H9 (cell line): ENCODE measurements at regions not wholly inside any gene's neighbourhood (a gene's known extent, or its start where the extent isn't known, plus 50 kb on each side); places are given as distances from the start of the nearest gene placed in this dataset.

Experiments used
- DNase-seq: peaks from one replicate; pipeline ENCODE4 v3.0.0-alpha.2; 2017
- H2AFZ ChIP-seq: one replicate; pipeline ENCODE4 v1.6.1; 2013; ENCODE audit warnings: mild to moderate bottlenecking, low read length, control low read depth, moderate library complexity
- H2AK5ac ChIP-seq: 2 replicates; pipeline ENCODE4 v1.6.1; 2013; ENCODE audit warnings: low read length, control low read depth, mixed read lengths; ENCODE audit not compliant: insufficient read length
- H2BK120ac ChIP-seq: one replicate; pipeline ENCODE4 v1.6.1; 2013; ENCODE audit warnings: low read depth, mild to moderate bottlenecking, low read length, control low read depth, inconsistent platforms; ENCODE audit not compliant: poor library complexity, severe bottlenecking
- H2BK12ac ChIP-seq: 2 replicates; pipeline ENCODE4 v1.6.1; 2013; ENCODE audit warnings: low read length, control low read depth, mixed read lengths, low read depth; ENCODE audit not compliant: insufficient read length
- H2BK15ac ChIP-seq: 2 replicates; pipeline ENCODE4 v1.6.1; 2013; ENCODE audit warnings: low read depth, low read length, control low read depth
- H2BK20ac ChIP-seq: one replicate; pipeline ENCODE4 v1.6.1; 2013; ENCODE audit warnings: low read depth, mild to moderate bottlenecking, low read length, control low read depth, inconsistent platforms; ENCODE audit not compliant: poor library complexity, severe bottlenecking
- H2BK5ac ChIP-seq: 2 replicates; pipeline ENCODE4 v1.6.1; 2013; ENCODE audit warnings: low read length, control low read depth, mixed read lengths; ENCODE audit not compliant: insufficient read length
- H3K14ac ChIP-seq: 2 replicates; pipeline ENCODE4 v1.6.1; 2013; ENCODE audit warnings: low read length, control low read depth; ENCODE audit not compliant: insufficient read depth
- H3K18ac ChIP-seq: 2 replicates; pipeline ENCODE4 v1.6.1; 2013; ENCODE audit warnings: low read depth, mild to moderate bottlenecking, mixed read lengths, low read length, control low read depth; ENCODE audit not compliant: insufficient read length
- H3K23ac ChIP-seq: 2 replicates; pipeline ENCODE4 v1.6.1; 2013; ENCODE audit warnings: low read length, control low read depth, mixed read lengths, low read depth; ENCODE audit not compliant: insufficient read length
- H3K23me2 ChIP-seq: 2 replicates; pipeline ENCODE4 v1.6.1; 2013; ENCODE audit warnings: low read depth, mild to moderate bottlenecking, mixed read lengths, low read length, control low read depth; ENCODE audit not compliant: insufficient read length, poor library complexity, severe bottlenecking
- H3K27ac ChIP-seq: 2 replicates; pipeline ENCODE4 v1.5.1; 2013; ENCODE audit warnings: low read length, control low read depth, mixed read lengths, low read depth; ENCODE audit not compliant: insufficient read length
- H3K27me3 ChIP-seq: 2 replicates; pipeline ENCODE4 v1.6.1; 2013; ENCODE audit warnings: low read length, control low read depth, inconsistent platforms; ENCODE audit not compliant: insufficient read depth
- H3K4ac ChIP-seq: 2 replicates; pipeline ENCODE4 v1.6.1; 2013; ENCODE audit warnings: low read depth, mild to moderate bottlenecking, control low read depth, inconsistent platforms, low read length, moderate library complexity
- H3K4me1 ChIP-seq: 2 replicates; pipeline ENCODE4 v1.6.1; 2013; ENCODE audit warnings: low read length, control low read depth, inconsistent platforms; ENCODE audit not compliant: insufficient read depth
- H3K4me2 ChIP-seq: 2 replicates; pipeline ENCODE4 v1.6.1; 2013; ENCODE audit warnings: low read length, control low read depth, mixed read lengths; ENCODE audit not compliant: insufficient read length, insufficient read depth
- H3K56ac ChIP-seq: 2 replicates; pipeline ENCODE4 v1.6.1; 2013; ENCODE audit warnings: low read depth, mild to moderate bottlenecking, mixed read lengths, low read length, control low read depth; ENCODE audit not compliant: insufficient read length
- H3K79me1 ChIP-seq: 2 replicates; pipeline ENCODE4 v1.6.1; 2013; ENCODE audit warnings: low read depth, mild to moderate bottlenecking, moderate library complexity, low read length, control low read depth, inconsistent platforms; ENCODE audit not compliant: insufficient read depth, poor library complexity, severe bottlenecking
- H3K79me2 ChIP-seq: 2 replicates; pipeline ENCODE4 v1.6.1; 2013; ENCODE audit warnings: low read length, control low read depth, inconsistent platforms; ENCODE audit not compliant: insufficient read depth
- H3K9ac ChIP-seq: 2 replicates; pipeline ENCODE4 v1.6.1; 2013; ENCODE audit warnings: low read length, control low read depth, mixed read lengths; ENCODE audit not compliant: insufficient read length; ENCODE audit errors: extremely low read depth
- H3K9me3 ChIP-seq: one replicate; pipeline ENCODE4 v1.6.1; 2013; ENCODE audit warnings: low read depth, low read length, inconsistent platforms; ENCODE audit not compliant: control insufficient read depth
- H3T11ph ChIP-seq: one replicate; pipeline ENCODE4 v1.6.1; 2013; ENCODE audit warnings: mild to moderate bottlenecking, low read length, control low read depth, inconsistent platforms
- H4K20me1 ChIP-seq: one replicate; pipeline ENCODE4 v1.6.1; 2013; ENCODE audit not compliant: control insufficient read depth, insufficient read length, insufficient read depth
- H4K5ac ChIP-seq: 2 replicates; pipeline ENCODE4 v1.6.1; 2013; ENCODE audit warnings: low read depth, mild to moderate bottlenecking, mixed read lengths, low read length, control low read depth; ENCODE audit not compliant: insufficient read length
- H4K8ac ChIP-seq: replicated peaks from 2 replicates; pipeline ENCODE4 v1.6.1; 2013; ENCODE audit warnings: low read length, control low read depth, mixed read lengths, low read depth; ENCODE audit not compliant: insufficient read length
- H4K91ac ChIP-seq: 2 replicates; pipeline ENCODE4 v1.6.1; 2013; ENCODE audit warnings: low read depth, mild to moderate bottlenecking, moderate library complexity, mixed read lengths, low read length, control low read depth; ENCODE audit not compliant: insufficient read length
- H3K27ac Mint-ChIP-seq, 3 experiments: 2 replicates in 2 of 3; 3 replicates in 1 of 3; pipeline ENCODE4 v1.8.0; 2020 to 2021; ENCODE audit warnings: mixed read lengths in 3 of 3, mild to moderate bottlenecking in 1 of 3, moderate library complexity in 1 of 3
- H3K27me3 Mint-ChIP-seq: 2 replicates; pipeline ENCODE4 v1.8.0; 2021; ENCODE audit warnings: low read depth, mild to moderate bottlenecking, moderate library complexity, mixed read lengths
- H3K36me3 Mint-ChIP-seq, 3 experiments: 2 replicates in 2 of 3; 3 replicates in 1 of 3; pipeline ENCODE4 v1.8.0; 2020 to 2021; ENCODE audit warnings: low read depth in 3 of 3, mixed read lengths in 3 of 3; ENCODE audit not compliant: insufficient read depth in 1 of 3
- H3K4me1 Mint-ChIP-seq, 2 experiments: 2 replicates each; pipeline ENCODE4 v1.8.0; 2020; ENCODE audit warnings: mixed read lengths in 2 of 2
- H3K4me3 Mint-ChIP-seq, 2 experiments: 2 replicates in 1 of 2; 3 replicates in 1 of 2; pipeline ENCODE4 v1.8.0; 2020 to 2021; ENCODE audit warnings: mild to moderate bottlenecking in 2 of 2, mixed read lengths in 2 of 2, moderate library complexity in 1 of 2
- H3K9me3 Mint-ChIP-seq, 2 experiments: 2 replicates in 1 of 2; 3 replicates in 1 of 2; pipeline ENCODE4 v1.8.0; 2020; ENCODE audit warnings: mild to moderate bottlenecking in 2 of 2, mixed read lengths in 2 of 2, moderate library complexity in 1 of 2
- WGBS: extraction: QIAGEN DNeasy Blood & Tissue Kit; methylation state at CpG from one replicate; pipeline ENCODE4 v1.1.7; 2013; ENCODE audit warnings: missing lambda C conversion rate, low lambda C conversion rate, mixed read lengths; ENCODE audit not compliant: insufficient read length; ENCODE audit errors: extremely low coverage; 5-methylcytosine and 5-hydroxymethylcytosine counted together
- TF ChIP-seq, protein P1 (sequence below): fragments of 200-600 bp; sonication (generic); conservative IDR thresholded peaks from 3 replicates; pipeline ENCODE4 v1.8.0; 2021; ENCODE audit warnings: antibody characterized with exemption, mild to moderate bottlenecking

DNA sequence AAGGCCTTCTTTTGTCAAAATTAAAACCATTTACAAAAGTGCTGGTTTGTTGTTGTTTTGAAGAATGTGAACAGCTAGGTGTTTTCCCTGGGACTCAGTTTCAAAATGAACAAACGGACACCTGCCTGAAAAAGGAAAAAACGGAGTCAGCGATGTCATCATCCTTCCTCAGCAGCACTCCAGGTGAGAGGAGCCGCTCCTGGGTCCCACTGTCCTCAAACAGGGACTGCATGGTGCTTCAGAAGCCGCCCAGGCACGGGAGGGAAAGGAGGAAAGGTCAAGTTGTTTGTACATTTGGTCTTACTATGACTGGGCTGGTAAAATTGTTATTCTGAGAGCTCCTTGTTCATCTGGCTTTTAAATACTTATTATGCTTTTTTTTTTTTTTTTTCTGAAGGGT is 69.0 kb upstream of the ZSWIM6 start:
- Histone ChIP-seq H3K23me2 (no peaks in the 10 kb centered on the region), H3K79me2 (no peaks in the 10 kb centered on the region), H2BK15ac (no peak overlapping the region), H3T11ph (no peak overlapping the region), H3K27ac (no peak overlapping the region), H2BK20ac (no peak overlapping the region), H3K27me3 (no peaks in the 10 kb centered on the region), H3K79me1 (no peaks in the 10 kb centered on the region), H3K4ac (no peak overlapping the region), H3K14ac (no peak overlapping the region), H4K91ac (no peak overlapping the region), H2BK12ac (no peak overlapping the region), H4K20me1 (no peaks in the 10 kb centered on the region), H3K4me2 (no peak overlapping the region), H2AK5ac (no peak overlapping the region), H3K9me3 (no peaks in the 10 kb centered on the region), H3K18ac (no peak overlapping the region), H2BK5ac (no peak overlapping the region), H3K23ac (no peak overlapping the region), H3K4me1 (no peaks in the 10 kb centered on the region), H4K8ac (no peak overlapping the region), H3K9ac (no peak overlapping the region), H3K56ac (no peak overlapping the region), H2AFZ (no peak overlapping the region), H2BK120ac (no peak overlapping the region), H4K5ac (no peak overlapping the region)
- Mint-ChIP-seq H3K4me3 (no peak overlapping the region), H3K27ac (no peak overlapping the region), H3K9me3 (no peaks in the 10 kb centered on the region), H3K4me1 (peaks cover 0 to 23% of the 10 kb centered on the region in 2 experiments), H3K27me3 (no peaks in the 10 kb centered on the region; the same call in 1 of the 2 replicates), H3K36me3 (no peaks in the 10 kb centered on the region)
- no peak for DNase-seq
- WGBS: no CpG with 5 or more reads among the region's 6 CpGs
- TF ChIP-seq, protein P1, sequence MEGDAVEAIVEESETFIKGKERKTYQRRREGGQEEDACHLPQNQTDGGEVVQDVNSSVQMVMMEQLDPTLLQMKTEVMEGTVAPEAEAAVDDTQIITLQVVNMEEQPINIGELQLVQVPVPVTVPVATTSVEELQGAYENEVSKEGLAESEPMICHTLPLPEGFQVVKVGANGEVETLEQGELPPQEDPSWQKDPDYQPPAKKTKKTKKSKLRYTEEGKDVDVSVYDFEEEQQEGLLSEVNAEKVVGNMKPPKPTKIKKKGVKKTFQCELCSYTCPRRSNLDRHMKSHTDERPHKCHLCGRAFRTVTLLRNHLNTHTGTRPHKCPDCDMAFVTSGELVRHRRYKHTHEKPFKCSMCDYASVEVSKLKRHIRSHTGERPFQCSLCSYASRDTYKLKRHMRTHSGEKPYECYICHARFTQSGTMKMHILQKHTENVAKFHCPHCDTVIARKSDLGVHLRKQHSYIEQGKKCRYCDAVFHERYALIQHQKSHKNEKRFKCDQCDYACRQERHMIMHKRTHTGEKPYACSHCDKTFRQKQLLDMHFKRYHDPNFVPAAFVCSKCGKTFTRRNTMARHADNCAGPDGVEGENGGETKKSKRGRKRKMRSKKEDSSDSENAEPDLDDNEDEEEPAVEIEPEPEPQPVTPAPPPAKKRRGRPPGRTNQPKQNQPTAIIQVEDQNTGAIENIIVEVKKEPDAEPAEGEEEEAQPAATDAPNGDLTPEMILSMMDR: no peak
